ENCODE measurements at regions not wholly inside any gene's neighbourhood (a gene's known extent, or its start where the extent isn't known, plus 50 kb on each side); places are given as distances from the start of the nearest gene placed in this dataset.

DNA sequence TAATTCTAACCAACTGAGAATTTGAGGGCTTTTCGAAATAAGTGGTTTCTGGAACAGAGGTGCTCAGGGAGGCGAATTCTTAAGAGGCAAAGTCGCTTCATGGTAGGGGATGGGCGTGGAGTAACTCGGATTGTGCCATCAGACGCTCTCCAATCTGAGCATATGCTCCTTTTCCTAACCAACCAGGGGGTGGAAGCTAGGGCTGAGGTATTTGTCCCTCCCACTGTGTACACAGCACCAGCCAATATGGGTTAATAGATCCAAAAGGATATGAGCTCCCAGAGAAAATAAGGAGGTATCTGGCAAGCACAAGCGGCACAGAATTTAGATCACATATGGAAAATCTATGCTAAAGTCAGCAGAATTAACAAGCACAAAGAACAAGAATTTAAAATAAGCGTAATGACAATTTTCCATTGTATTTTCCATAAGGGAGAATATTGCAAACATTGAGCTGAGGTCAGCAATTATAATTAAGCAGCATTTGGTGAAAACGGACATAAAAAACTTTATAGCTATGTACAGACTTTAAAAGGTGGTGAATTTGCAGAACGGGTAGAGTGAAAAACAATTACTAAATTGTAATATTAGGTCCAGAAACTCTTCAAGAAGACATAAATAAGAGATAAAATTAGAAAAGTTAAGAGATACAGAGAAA lies 55.0 kb upstream of the PHACTR1 start:
- DNase-seq, result no peak
